Loucy (cell line): ENCODE measurements at regions not wholly inside any gene's neighbourhood (a gene's known extent, or its start where the extent isn't known, plus 50 kb on each side); places are given as distances from the start of the nearest gene placed in this dataset.

Source experiments
- H2AFZ ChIP-seq: fragments of 200-600 bp; sonication (generic); 2 replicates; pipeline ENCODE4 v1.6.0; 2016; ENCODE audit warnings: antibody characterized with exemption, mild to moderate bottlenecking, low read length, moderate library complexity
- H3F3A ChIP-seq: fragments of 200-600 bp; 2 replicates; pipeline ENCODE4 v1.6.0; 2016; ENCODE audit warnings: antibody characterized with exemption, low read depth, mild to moderate bottlenecking
- H3K27me3 ChIP-seq: fragments of 200-600 bp; sonication (generic); 2 replicates; pipeline ENCODE4 v1.6.1; 2014; ENCODE audit warnings: low read length, mild to moderate bottlenecking; ENCODE audit not compliant: insufficient read depth, poor library complexity, severe bottlenecking
- H3K36me3 ChIP-seq: fragments of 200-600 bp; sonication (generic); 2 replicates; pipeline ENCODE4 v1.6.1; 2016; ENCODE audit warnings: low read length; ENCODE audit not compliant: insufficient read depth
- H3K4me1 ChIP-seq: fragments of 200-600 bp; sonication (generic); 2 replicates; pipeline ENCODE4 v1.5.1; 2014; ENCODE audit warnings: low read length, mild to moderate bottlenecking; ENCODE audit not compliant: insufficient read depth, poor library complexity, severe bottlenecking
- H3K4me2 ChIP-seq: fragments of 200-600 bp; sonication (generic); 2 replicates; pipeline ENCODE4 v1.6.0; 2014; ENCODE audit warnings: antibody characterized with exemption, low read length, low read depth, mild to moderate bottlenecking; ENCODE audit not compliant: poor library complexity, severe bottlenecking
- H3K4me3 ChIP-seq: fragments of 200-600 bp; sonication (generic); 2 replicates; pipeline ENCODE4 v1.5.1; 2014; ENCODE audit warnings: low read length, mild to moderate bottlenecking, mixed read lengths; ENCODE audit not compliant: poor library complexity, severe bottlenecking
- H3K79me2 ChIP-seq: fragments of 200-600 bp; sonication (generic); 2 replicates; pipeline ENCODE4 v1.6.1; 2014; ENCODE audit warnings: low read length; ENCODE audit not compliant: insufficient read depth
- H3K9ac ChIP-seq: fragments of 200-600 bp; sonication (generic); 2 replicates; pipeline ENCODE4 v1.6.0; 2014; ENCODE audit warnings: mild to moderate bottlenecking, low read depth, low read length, moderate library complexity; ENCODE audit not compliant: poor library complexity, severe bottlenecking
- H3K9me2 ChIP-seq: fragments of 200-600 bp; sonication (generic); replicated peaks from 2 replicates; pipeline ENCODE4 v1.6.1; 2016; ENCODE audit warnings: low read depth, low read length, mixed read lengths
- H3K9me3 ChIP-seq: fragments of 200-600 bp; sonication (generic); 2 replicates; pipeline ENCODE4 v1.6.1; 2014; ENCODE audit warnings: mild to moderate bottlenecking, antibody characterized with exemption, low read length, low read depth; ENCODE audit not compliant: insufficient read depth
- H4K20me1 ChIP-seq: fragments of 200-600 bp; sonication (generic); 2 replicates; pipeline ENCODE4 v1.6.0; 2014; ENCODE audit warnings: antibody characterized with exemption, low read length, mild to moderate bottlenecking; ENCODE audit not compliant: insufficient read depth, poor library complexity, severe bottlenecking
- CTCF ChIP-seq: fragments of 200-600 bp; sonication (generic); conservative IDR thresholded peaks from 2 replicates; pipeline ENCODE4 v1.5.1; 2014; ENCODE audit warnings: mild to moderate bottlenecking, antibody characterized with exemption, low read length
- EZH2phosphoT487 ChIP-seq: fragments of 200-600 bp; IDR thresholded peaks from 2 replicates; pipeline ENCODE4 v1.6.1; 2018; ENCODE audit warnings: antibody characterized with exemption, mild to moderate bottlenecking, moderate library complexity, borderline replicate concordance

DNA sequence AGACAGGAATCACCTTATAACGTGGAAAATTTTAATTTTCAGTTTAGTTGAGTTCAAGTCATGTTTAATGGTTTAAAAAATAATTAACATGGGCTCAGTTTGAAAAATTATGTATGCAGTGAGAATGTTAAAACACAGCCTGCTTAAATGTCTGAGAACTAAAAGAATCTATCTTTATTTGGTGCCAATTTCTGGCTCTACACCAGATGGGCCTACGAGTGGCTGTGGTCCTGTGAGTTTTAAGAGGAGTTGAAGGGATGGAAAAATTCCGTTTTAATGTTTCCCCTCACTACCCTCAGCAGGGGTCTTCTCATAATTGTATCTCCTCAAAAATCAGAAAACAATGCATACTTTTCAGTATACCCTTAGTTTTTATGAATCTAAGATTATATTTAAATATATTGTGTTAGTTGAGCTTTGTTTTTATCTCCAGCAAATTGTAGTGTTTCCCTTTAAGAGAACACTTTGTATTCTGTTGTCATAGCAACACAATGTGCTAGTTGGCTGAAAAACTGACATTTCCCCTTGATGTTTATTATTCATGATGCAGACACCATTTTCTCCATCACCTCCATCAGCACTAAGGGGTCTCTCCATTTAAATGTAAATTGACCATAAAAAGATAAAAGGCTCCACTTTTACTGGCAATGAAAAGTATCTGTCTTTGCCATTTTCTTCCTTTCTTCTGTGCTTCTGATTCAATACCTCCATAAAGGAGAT, 393.5 kb upstream of the GRIA3 start:
- no peaks in the 10 kb centered on the region for H3K79me2 ChIP-seq
- TF ChIP-seq EZH2phosphoT487: no peak
- no peak for TF ChIP-seq CTCF
- no peaks in the 10 kb centered on the region for H3K9me3 ChIP-seq
- H4K20me1 ChIP-seq: no peaks in the 10 kb centered on the region
- H3K4me3 ChIP-seq: no peak overlapping the region
- no peaks in the 10 kb centered on the region for H3K36me3 ChIP-seq
- no peak overlapping the region for H3K9ac ChIP-seq
- H3K4me1 ChIP-seq: no peaks in the 10 kb centered on the region
- H2AFZ ChIP-seq: no peak overlapping the region
- H3K9me2 ChIP-seq: no peaks in the 10 kb centered on the region
- H3F3A ChIP-seq: no peaks in the 10 kb centered on the region
- H3K27me3 ChIP-seq: no peaks in the 10 kb centered on the region
- H3K4me2 ChIP-seq: no peak overlapping the region

DNA sequence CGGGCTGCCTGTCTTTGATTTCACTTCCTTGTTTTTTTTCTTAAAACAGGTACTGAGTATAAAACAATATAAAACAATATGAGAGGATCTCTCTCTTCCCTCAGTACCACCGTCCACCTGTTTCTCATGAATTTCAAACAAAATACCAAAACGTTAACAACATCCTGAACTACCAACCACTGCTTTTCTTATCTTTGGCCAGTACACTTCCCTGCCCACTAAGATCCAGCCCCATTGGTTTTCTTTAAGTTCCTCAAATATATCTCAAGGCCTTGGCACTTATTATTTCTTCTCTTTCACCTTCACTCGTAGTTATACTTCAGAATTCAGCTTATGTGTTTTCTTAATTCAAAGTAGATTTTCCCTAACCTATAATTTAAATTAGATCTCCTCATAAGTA, 370.2 kb upstream of the GRIA3 start:
- Histone ChIP-seq H3K4me3 (no peak overlapping the region), H3K79me2 (no peaks in the 10 kb centered on the region), H3K4me2 (no peak overlapping the region), H4K20me1 (no peaks in the 10 kb centered on the region), H3K9me2 (no peaks in the 10 kb centered on the region), H3F3A (no peaks in the 10 kb centered on the region), H3K36me3 (no peaks in the 10 kb centered on the region), H2AFZ (no peak overlapping the region), H3K4me1 (no peaks in the 10 kb centered on the region), H3K27me3 (no peaks in the 10 kb centered on the region), H3K9me3 (no peaks in the 10 kb centered on the region), H3K9ac (no peak overlapping the region)
- TF ChIP-seq CTCF (no peak), EZH2phosphoT487 (no peak)

DNA sequence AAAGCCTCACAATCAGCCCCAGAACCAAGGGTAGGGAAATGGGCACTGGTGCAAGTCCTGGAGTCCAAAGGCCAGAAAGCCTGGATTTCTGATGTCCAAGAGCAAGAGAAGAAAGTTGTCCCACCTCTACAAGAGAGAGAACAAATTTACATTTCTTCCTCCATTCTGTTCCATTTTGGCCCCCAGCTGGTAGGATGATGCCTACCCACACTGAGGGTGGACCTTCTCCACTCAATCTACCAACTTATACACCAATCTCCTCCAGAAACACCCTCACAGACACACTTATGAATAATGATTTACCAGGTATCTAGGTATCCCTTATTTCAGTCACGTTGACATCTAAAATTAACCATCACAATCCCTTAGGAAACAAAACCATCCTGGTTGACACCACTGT, 367.8 kb upstream of the GRIA3 start:
- Histone ChIP-seq H3F3A (no peaks in the 10 kb centered on the region), H3K9ac (no peak overlapping the region), H3K4me1 (no peaks in the 10 kb centered on the region), H3K79me2 (no peaks in the 10 kb centered on the region), H3K9me2 (no peaks in the 10 kb centered on the region), H3K9me3 (no peaks in the 10 kb centered on the region), H3K36me3 (no peaks in the 10 kb centered on the region), H3K4me2 (no peak overlapping the region), H4K20me1 (no peaks in the 10 kb centered on the region), H3K27me3 (no peaks in the 10 kb centered on the region), H3K4me3 (no peak overlapping the region), H2AFZ (no peak overlapping the region)
- TF ChIP-seq EZH2phosphoT487: no peak
- TF ChIP-seq CTCF: no peak
